HepG2 (cell line): ENCODE measurements at regions not wholly inside any gene's neighbourhood (a gene's known extent, or its start where the extent isn't known, plus 50 kb on each side); places are given as distances from the start of the nearest gene placed in this dataset.

ENCODE experiments used
- ATAC-seq: fragments of 200-7000 bp; cut with Tn5 transposase; 3 replicates; pipeline ENCODE4 v1.9.1; 2020; ENCODE audit warnings: mild to moderate bottlenecking, moderate library complexity
- BruUV-seq: library from RNA; stranded (reverse); fragments of 400-500 nt; replicated peaks from 2 replicates; lab custom pipeline; 2021; lab: Mats Ljungman, UMichigan
- CTCF ChIA-PET: fragments of 300-600 bp; formaldehyde crosslinking; extraction: SDS; loops from one replicate; lab custom pipeline; 2021; ENCODE audit warnings: low total read pairs, inconsistent platforms, low intra/inter-chr PET ratio; lab: Yijun Ruan, JAX
- POLR2A ChIA-PET: fragments of 350-600 bp; sonication (Branson Sonifier 250); formaldehyde crosslinking; loops from one replicate; lab custom pipeline; 2020; ENCODE audit warnings: antibody characterized with exemption, inconsistent platforms; lab: Yijun Ruan, JAX
- DNase-seq: peaks from one replicate; pipeline ENCODE4 v3.0.0-alpha.2; 2015; ENCODE audit warnings: low spot score
- FAIRE-seq: peaks from 3 replicates; lab custom pipeline; 2011; peaks lifted over from hg19 to GRCh38; lab: Jason Lieb, UNC
- H2AFZ ChIP-seq: one replicate; pipeline ENCODE4 v1.6.1; 2011; ENCODE audit warnings: low read length, inconsistent platforms
- H3K27ac ChIP-seq: fragments of 300-600 bp; 3 replicates; pipeline ENCODE4 v1.8.0; 2011; ENCODE audit warnings: mixed run types, mild to moderate bottlenecking, mixed read lengths, low read length, inconsistent platforms; ENCODE audit not compliant: insufficient read depth; ENCODE audit errors: extremely low read length
- H3K27me3 ChIP-seq, 2 experiments: fragments of 200-600 bp in 1 of 2; 2 replicates in 1 of 2; 3 replicates in 1 of 2; pipeline versions ENCODE4 v1.6.0 to v1.8.0; 2011; ENCODE audit warnings: low read length in 2 of 2, mild to moderate bottlenecking in 2 of 2, moderate library complexity in 2 of 2, inconsistent platforms in 1 of 2; ENCODE audit not compliant: insufficient read depth in 2 of 2, control insufficient read depth in 1 of 2
- H3K36me3 ChIP-seq, 2 experiments: fragments of 200-600 bp in 1 of 2; replicated peaks in 1 of 2; 2 replicates in 1 of 2; 3 replicates in 1 of 2; pipeline versions ENCODE4 v1.5.1 to v1.8.0; 2011; ENCODE audit warnings: low read length in 2 of 2, inconsistent platforms in 1 of 2; ENCODE audit not compliant: insufficient read depth in 2 of 2, control insufficient read depth in 1 of 2
- H3K4me1 ChIP-seq: 2 replicates; pipeline ENCODE4 v1.5.1; 2012; ENCODE audit warnings: low read length, inconsistent platforms; ENCODE audit not compliant: insufficient read depth
- H3K4me2 ChIP-seq: 2 replicates; pipeline ENCODE4 v1.6.0; 2011; ENCODE audit warnings: low read depth, low read length, inconsistent platforms
- H3K4me3 ChIP-seq, 3 experiments: fragments of 200-600 bp in 1 of 3; sonication (generic), shearing (Covaris generic) in 1 of 3; replicated peaks in 1 of 3; 2 replicates each; pipeline ENCODE4 v1.5.1; 2011 to 2016; ENCODE audit warnings: low read length in 3 of 3, inconsistent platforms in 2 of 3, low read depth in 2 of 3, mild to moderate bottlenecking in 2 of 3, control low read depth in 1 of 3, mixed read lengths in 1 of 3; ENCODE audit not compliant: insufficient read depth in 1 of 3
- H3K79me2 ChIP-seq: one replicate; pipeline ENCODE4 v1.6.1; 2011; ENCODE audit warnings: low read length, inconsistent platforms; ENCODE audit not compliant: insufficient read depth
- H3K9ac ChIP-seq: 2 replicates; pipeline ENCODE4 v1.6.0; 2011; ENCODE audit warnings: mild to moderate bottlenecking, low read depth, low read length, inconsistent platforms; ENCODE audit not compliant: insufficient read depth
- H3K9me3 ChIP-seq: 2 replicates; pipeline ENCODE4 v1.5.1; 2012; ENCODE audit warnings: mild to moderate bottlenecking, low read length
- H4K20me1 ChIP-seq: 2 replicates; pipeline ENCODE4 v1.6.0; 2011; ENCODE audit warnings: inconsistent platforms, mild to moderate bottlenecking, low read length, moderate library complexity; ENCODE audit not compliant: insufficient read depth
- MAFG ChIP-seq: sonication (generic); formaldehyde crosslinking; IDR thresholded peaks from 2 replicates; pipeline ENCODE4 v1.5.1; 2020; ENCODE audit warnings: mild to moderate bottlenecking, missing genetic modification reagents
- NONO ChIP-seq, 2 experiments: fragments of 450-650 bp in 1 of 2; sonication (generic) in 1 of 2; formaldehyde crosslinking in 1 of 2; IDR thresholded peaks in 1 of 2; conservative IDR thresholded peaks in 1 of 2; 2 replicates each; pipeline versions ENCODE4 v1.6.1 to v1.8.0; 2017 to 2022; ENCODE audit warnings: mild to moderate bottlenecking in 1 of 2, missing genetic modification reagents in 1 of 2, moderate library complexity in 1 of 2
- PHF5A ChIP-seq: IDR thresholded peaks from one replicate; pipeline ENCODE4 v1.6.1; 2018; ENCODE audit warnings: low read depth, missing genetic modification reagents; ENCODE audit not compliant: unreplicated experiment
- THYN1 ChIP-seq: sonication (generic); formaldehyde crosslinking; IDR thresholded peaks from 2 replicates; pipeline ENCODE4 v1.8.1; 2023; ENCODE audit warnings: low read depth, mild to moderate bottlenecking, moderate library complexity, missing genetic modification reagents, borderline replicate concordance
- WIZ ChIP-seq: sonication (generic); formaldehyde crosslinking; IDR thresholded peaks from 2 replicates; pipeline ENCODE4 v1.5.1; 2020; ENCODE audit warnings: mild to moderate bottlenecking, missing genetic modification reagents
- WGBS: methylation state at CpG from one replicate; pipeline ENCODE4 v1.1.6; 2017; ENCODE audit warnings: low lambda C conversion rate; 5-methylcytosine and 5-hydroxymethylcytosine counted together
- in situ Hi-C: cut with HindIII; loops from 2 replicates; pipeline ENCODE4 v1.10.0; 2017; ENCODE audit warnings: low pct_unique_long_range_greater_than_20kb; ENCODE audit not compliant: extremely low pct_ligation_motif_present
- intact Hi-C: fragments of 100-400 bp; cut with micrococcal nuclease; formaldehyde crosslinking; loops from one replicate; pipeline ENCODE4 v1.10.0; 2022; ENCODE audit not compliant: unreplicated experiment
- TF ChIP-seq, protein P1 (sequence below): IDR thresholded peaks from 2 replicates; pipeline ENCODE4 v1.6.1; 2016; ENCODE audit warnings: low read depth, missing genetic modification reagents, missing compliant biosample characterization
- TF ChIP-seq, protein P2 (sequence below): sonication (generic); formaldehyde crosslinking; conservative IDR thresholded peaks from 2 replicates; pipeline ENCODE4 v1.8.0; 2022; ENCODE audit warnings: missing genetic modification reagents

DNA sequence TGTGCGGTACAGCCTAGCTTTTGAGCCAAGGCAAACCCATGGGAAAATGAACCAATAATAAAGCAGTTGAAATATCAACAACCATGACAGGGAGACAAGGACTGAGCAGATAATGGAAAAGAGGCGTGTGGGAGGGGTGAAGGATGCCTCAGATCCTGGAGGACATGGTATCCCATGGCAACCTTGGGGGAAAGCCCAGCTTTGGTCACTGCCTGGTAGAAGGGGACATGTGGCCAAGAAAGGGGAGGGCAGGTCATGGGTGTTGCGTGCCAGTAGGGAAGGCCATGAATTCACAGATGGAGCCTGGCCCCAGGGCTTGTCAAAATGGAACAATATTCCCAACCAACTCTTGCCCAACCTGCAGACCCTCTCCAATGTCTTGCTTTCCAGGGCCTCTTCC is 140.5 kb upstream of the SMAD3 start:
- H3K27me3 ChIP-seq: peaks cover 0 to 6% of the 10 kb centered on the region in 2 experiments; a peak in 1 of 5 replicates
- no peak overlapping the region for H3K27ac ChIP-seq
- FAIRE-seq: no peak
- ATAC-seq: no peak
- ChIA-PET POLR2A (no interaction called here), CTCF (no interaction called here)
- peaks cover 11% of the 10 kb centered on the region for H3K9me3 ChIP-seq
- DNase-seq: no peak
- no peaks in the 10 kb centered on the region for H3K36me3 ChIP-seq
- H3K4me2 ChIP-seq: no peak overlapping the region
- H3K9ac ChIP-seq: no peak overlapping the region
- WGBS: 17% methylated on average over 3 of the region's 3 CpGs
- TF ChIP-seq, protein P1, sequence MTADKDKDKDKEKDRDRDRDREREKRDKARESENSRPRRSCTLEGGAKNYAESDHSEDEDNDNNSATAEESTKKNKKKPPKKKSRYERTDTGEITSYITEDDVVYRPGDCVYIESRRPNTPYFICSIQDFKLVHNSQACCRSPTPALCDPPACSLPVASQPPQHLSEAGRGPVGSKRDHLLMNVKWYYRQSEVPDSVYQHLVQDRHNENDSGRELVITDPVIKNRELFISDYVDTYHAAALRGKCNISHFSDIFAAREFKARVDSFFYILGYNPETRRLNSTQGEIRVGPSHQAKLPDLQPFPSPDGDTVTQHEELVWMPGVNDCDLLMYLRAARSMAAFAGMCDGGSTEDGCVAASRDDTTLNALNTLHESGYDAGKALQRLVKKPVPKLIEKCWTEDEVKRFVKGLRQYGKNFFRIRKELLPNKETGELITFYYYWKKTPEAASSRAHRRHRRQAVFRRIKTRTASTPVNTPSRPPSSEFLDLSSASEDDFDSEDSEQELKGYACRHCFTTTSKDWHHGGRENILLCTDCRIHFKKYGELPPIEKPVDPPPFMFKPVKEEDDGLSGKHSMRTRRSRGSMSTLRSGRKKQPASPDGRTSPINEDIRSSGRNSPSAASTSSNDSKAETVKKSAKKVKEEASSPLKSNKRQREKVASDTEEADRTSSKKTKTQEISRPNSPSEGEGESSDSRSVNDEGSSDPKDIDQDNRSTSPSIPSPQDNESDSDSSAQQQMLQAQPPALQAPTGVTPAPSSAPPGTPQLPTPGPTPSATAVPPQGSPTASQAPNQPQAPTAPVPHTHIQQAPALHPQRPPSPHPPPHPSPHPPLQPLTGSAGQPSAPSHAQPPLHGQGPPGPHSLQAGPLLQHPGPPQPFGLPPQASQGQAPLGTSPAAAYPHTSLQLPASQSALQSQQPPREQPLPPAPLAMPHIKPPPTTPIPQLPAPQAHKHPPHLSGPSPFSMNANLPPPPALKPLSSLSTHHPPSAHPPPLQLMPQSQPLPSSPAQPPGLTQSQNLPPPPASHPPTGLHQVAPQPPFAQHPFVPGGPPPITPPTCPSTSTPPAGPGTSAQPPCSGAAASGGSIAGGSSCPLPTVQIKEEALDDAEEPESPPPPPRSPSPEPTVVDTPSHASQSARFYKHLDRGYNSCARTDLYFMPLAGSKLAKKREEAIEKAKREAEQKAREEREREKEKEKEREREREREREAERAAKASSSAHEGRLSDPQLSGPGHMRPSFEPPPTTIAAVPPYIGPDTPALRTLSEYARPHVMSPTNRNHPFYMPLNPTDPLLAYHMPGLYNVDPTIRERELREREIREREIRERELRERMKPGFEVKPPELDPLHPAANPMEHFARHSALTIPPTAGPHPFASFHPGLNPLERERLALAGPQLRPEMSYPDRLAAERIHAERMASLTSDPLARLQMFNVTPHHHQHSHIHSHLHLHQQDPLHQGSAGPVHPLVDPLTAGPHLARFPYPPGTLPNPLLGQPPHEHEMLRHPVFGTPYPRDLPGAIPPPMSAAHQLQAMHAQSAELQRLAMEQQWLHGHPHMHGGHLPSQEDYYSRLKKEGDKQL: no peak
- TF ChIP-seq, protein P2, sequence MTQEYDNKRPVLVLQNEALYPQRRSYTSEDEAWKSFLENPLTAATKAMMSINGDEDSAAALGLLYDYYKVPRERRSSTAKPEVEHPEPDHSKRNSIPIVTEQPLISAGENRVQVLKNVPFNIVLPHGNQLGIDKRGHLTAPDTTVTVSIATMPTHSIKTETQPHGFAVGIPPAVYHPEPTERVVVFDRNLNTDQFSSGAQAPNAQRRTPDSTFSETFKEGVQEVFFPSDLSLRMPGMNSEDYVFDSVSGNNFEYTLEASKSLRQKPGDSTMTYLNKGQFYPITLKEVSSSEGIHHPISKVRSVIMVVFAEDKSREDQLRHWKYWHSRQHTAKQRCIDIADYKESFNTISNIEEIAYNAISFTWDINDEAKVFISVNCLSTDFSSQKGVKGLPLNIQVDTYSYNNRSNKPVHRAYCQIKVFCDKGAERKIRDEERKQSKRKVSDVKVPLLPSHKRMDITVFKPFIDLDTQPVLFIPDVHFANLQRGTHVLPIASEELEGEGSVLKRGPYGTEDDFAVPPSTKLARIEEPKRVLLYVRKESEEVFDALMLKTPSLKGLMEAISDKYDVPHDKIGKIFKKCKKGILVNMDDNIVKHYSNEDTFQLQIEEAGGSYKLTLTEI (CRISPR knock-in tag): no peak
- no peak for TF ChIP-seq NONO (IDR thresholded peaks at IDR 0.05)
- no peak for TF ChIP-seq NONO (CRISPR knock-in tag; conservative IDR thresholded peaks at IDR 0.05)
- TF ChIP-seq MAFG (CRISPR knock-in tag): no peak
- TF ChIP-seq PHF5A (CRISPR knock-in tag): no peak
- no peak for TF ChIP-seq THYN1
- TF ChIP-seq WIZ (CRISPR knock-in tag): no peak
- H2AFZ ChIP-seq: no peak overlapping the region
- H3K4me1 ChIP-seq: peaks cover 21% of the 10 kb centered on the region
- in situ Hi-C loops (loop anchor here (25.0 kb wide), 1 partner anchor 512 kb away; no protein-coding TSS in a partner anchor), intact Hi-C loops (no loop called here)
- no peaks in the 10 kb centered on the region for H3K79me2 ChIP-seq
- no peak overlapping the region for H3K4me3 ChIP-seq
- H4K20me1 ChIP-seq: no peaks in the 10 kb centered on the region
- no TSS peak for BruUV-seq
